Ovary (tissue), 3 donors: ENCODE measurements at regions not wholly inside any gene's neighbourhood (a gene's known extent, or its start where the extent isn't known, plus 50 kb on each side); places are given as distances from the start of the nearest gene placed in this dataset.

ENCODE experiments used
- CTCF ChIP-seq, 3 donors: fragments of 450-650 bp in 2 of 3; fragments of 200-600 bp in 1 of 3; IDR thresholded peaks; one replicate each; pipeline versions ENCODE4 v1.5.1 to v1.8.0; 2016 to 2022; ENCODE audit warnings: antibody characterized with exemption in 3 of 3, mild to moderate bottlenecking in 1 of 3
- EP300 ChIP-seq: sonication (generic); formaldehyde crosslinking; IDR thresholded peaks from one replicate; pipeline ENCODE4 v1.6.1; 2017; ENCODE audit warnings: antibody characterized with exemption
- POLR2A ChIP-seq: fragments of 450-650 bp; IDR thresholded peaks from one replicate; pipeline ENCODE4 v1.6.1; 2017; ENCODE audit warnings: antibody characterized with exemption, mild to moderate bottlenecking, moderate library complexity
- donor health status: DM: no; HTN: no; CAD: no.

- TF ChIP-seq POLR2A = no peak
- TF ChIP-seq CTCF (IDR thresholded peaks at IDR 0.05) = peak; percentile 88 to 98 (median 97)
- no peak for TF ChIP-seq EP300
Observed at GRCh38 chr11:129750343-129751292, 65.0 kb upstream of the TMEM45B start.
